Panc1 (cell line): ENCODE measurements at regions not wholly inside any gene's neighbourhood (a gene's known extent, or its start where the extent isn't known, plus 50 kb on each side); places are given as distances from the start of the nearest gene placed in this dataset.

Experiments
- POLR2AphosphoS5 ChIP-seq: IDR thresholded peaks from 2 replicates; pipeline ENCODE4 v1.6.1; 2012; ENCODE audit warnings: mild to moderate bottlenecking, low read depth, low read length, moderate library complexity
- TF ChIP-seq, protein P1 (sequence below), 2 experiments: IDR thresholded peaks; 2 replicates each; pipeline ENCODE4 v1.6.1; 2011 to 2012; ENCODE audit warnings: low read depth in 2 of 2, control low read depth in 1 of 2, low read length in 1 of 2, mild to moderate bottlenecking in 1 of 2, moderate library complexity in 1 of 2; ENCODE audit not compliant: insufficient read depth in 1 of 2

DNA sequence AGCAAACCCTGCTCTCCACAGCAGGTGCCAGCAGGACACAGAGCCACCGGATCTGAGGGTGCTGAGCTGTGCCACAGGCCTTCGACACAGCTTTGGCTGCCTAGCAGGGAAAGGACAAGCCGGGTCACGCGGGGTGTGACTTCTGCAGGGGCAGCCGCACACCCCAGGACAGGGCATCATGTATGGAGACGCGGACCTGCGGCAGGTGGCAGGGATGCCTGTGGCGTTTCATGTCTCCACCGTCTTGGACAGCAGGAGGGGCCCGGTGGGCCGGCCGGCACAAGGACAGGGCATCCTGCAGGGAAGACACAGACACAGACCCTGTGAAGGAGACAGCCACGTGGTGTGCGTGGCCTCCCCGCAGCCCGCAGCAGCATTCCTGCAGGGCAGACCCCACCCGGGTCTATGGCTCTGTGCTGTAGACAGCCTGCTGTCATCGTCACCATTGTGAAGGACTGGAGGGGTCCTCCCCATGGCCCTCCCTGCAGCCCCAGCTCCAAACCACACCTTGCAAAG is 109.2 kb downstream of the PDGFA start:
- TF ChIP-seq, protein P1, sequence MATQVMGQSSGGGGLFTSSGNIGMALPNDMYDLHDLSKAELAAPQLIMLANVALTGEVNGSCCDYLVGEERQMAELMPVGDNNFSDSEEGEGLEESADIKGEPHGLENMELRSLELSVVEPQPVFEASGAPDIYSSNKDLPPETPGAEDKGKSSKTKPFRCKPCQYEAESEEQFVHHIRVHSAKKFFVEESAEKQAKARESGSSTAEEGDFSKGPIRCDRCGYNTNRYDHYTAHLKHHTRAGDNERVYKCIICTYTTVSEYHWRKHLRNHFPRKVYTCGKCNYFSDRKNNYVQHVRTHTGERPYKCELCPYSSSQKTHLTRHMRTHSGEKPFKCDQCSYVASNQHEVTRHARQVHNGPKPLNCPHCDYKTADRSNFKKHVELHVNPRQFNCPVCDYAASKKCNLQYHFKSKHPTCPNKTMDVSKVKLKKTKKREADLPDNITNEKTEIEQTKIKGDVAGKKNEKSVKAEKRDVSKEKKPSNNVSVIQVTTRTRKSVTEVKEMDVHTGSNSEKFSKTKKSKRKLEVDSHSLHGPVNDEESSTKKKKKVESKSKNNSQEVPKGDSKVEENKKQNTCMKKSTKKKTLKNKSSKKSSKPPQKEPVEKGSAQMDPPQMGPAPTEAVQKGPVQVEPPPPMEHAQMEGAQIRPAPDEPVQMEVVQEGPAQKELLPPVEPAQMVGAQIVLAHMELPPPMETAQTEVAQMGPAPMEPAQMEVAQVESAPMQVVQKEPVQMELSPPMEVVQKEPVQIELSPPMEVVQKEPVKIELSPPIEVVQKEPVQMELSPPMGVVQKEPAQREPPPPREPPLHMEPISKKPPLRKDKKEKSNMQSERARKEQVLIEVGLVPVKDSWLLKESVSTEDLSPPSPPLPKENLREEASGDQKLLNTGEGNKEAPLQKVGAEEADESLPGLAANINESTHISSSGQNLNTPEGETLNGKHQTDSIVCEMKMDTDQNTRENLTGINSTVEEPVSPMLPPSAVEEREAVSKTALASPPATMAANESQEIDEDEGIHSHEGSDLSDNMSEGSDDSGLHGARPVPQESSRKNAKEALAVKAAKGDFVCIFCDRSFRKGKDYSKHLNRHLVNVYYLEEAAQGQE (IDR thresholded peaks at IDR 0.05; ENCODE audit: insufficient read depth in 1 of 2, low read depth in 2 of 2, low read length in 1 of 2) = no peak
- TF ChIP-seq POLR2AphosphoS5 = no peak
